PC-9 (cell line): ENCODE measurements at regions not wholly inside any gene's neighbourhood (a gene's known extent, or its start where the extent isn't known, plus 50 kb on each side); places are given as distances from the start of the nearest gene placed in this dataset.

Source experiments
- CTCF ChIP-seq: fragments of 200-600 bp; sonication (generic); conservative IDR thresholded peaks from 2 replicates; pipeline ENCODE4 v1.6.1; 2017; ENCODE audit warnings: mixed run types, antibody characterized with exemption, mild to moderate bottlenecking, moderate library complexity
- EZH2 ChIP-seq: fragments of 200-600 bp; sonication (generic); IDR thresholded peaks from 2 replicates; pipeline ENCODE4 v1.8.0; 2017; ENCODE audit warnings: antibody characterized with exemption, low read depth

GRCh38 chr6:120935016-120935415 is 399.3 kb downstream of the TBC1D32 start:
- TF ChIP-seq EZH2 (no peak), CTCF (no peak)
